ENCODE measurements at regions not wholly inside any gene's neighbourhood (a gene's known extent, or its start where the extent isn't known, plus 50 kb on each side); places are given as distances from the start of the nearest gene placed in this dataset.

DNA sequence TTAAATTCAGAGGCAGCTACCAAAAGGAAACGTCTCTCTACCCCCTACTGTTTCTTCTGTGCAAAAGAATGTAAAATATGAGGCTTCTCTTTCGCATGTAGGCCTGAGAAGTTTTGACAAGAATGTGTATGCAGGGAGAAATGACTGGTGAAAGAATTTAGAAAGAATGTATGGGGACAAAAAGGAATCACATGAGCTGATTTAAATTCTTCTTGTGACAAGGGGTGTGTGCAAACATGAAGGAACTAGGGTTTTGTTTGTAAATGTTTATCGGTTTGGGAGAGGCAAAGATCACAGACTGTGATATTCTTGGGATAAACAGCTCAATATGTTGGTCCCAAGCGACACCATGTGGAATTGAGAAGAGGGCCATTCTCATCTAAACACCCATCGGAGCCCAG, 345.2 kb upstream of the VRK2 start (continued):
- TF ChIP-seq EP300 (IDR thresholded peaks at IDR 0.05; ENCODE audit: borderline replicate concordance in 1 of 2, low read depth in 2 of 2, low read length in 2 of 2) (0 out of 3 replicates have a peak, but pooled peaks of 1 of the 2 experiments have one; percentile 6), SP4 (IDR thresholded peaks at IDR 0.05; ENCODE audit: low read length) (no peak), HDAC6 (IDR thresholded peaks at IDR 0.05; ENCODE audit: low read depth, low read length) (no peak)

Measured in H1 (cell line).